UCSD-AML1 (cell line): ENCODE measurements at regions not wholly inside any gene's neighbourhood (a gene's known extent, or its start where the extent isn't known, plus 50 kb on each side); places are given as distances from the start of the nearest gene placed in this dataset.

Source experiments
- DNase-seq: peaks from one replicate; lab custom pipeline; 2025; ENCODE audit not compliant: unreplicated experiment; lab: John Stamatoyannopoulos, UW

- DNase-seq, result no peak
Measured at GRCh38 chr12:24020397-24021163, 71.1 kb upstream of the SOX5 start.

GRCh38 chr12:24015833-24016160, 66.3 kb upstream of the SOX5 start:
- DNase-seq, result no peak

- DNase-seq, result no peak
Measured at GRCh38 chr12:24014915-24015832, 65.7 kb upstream of the SOX5 start.

DNA sequence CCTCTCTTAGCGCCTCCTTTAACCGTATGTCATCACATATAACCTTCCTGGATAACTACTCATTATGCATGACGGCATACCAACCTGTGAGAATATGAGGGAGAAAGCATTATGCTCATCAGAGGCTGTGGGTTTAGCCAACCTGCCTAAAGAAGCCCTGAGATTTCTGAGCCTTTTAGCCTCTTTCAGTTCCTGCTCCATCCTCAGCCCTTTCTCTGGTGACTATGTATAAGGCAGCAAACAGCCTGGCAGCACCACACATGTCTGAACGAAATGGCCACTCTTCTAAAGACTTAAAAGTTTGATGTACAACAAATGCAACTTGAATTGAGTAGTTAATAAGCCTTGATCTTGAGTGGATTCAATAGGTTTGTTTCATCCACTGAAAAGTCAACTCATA, 64.8 kb upstream of the SOX5 start:
- no peak for DNase-seq

GRCh38 chr12:24012528-24012927, 63.1 kb upstream of the SOX5 start:
- DNase-seq, result no peak

DNA sequence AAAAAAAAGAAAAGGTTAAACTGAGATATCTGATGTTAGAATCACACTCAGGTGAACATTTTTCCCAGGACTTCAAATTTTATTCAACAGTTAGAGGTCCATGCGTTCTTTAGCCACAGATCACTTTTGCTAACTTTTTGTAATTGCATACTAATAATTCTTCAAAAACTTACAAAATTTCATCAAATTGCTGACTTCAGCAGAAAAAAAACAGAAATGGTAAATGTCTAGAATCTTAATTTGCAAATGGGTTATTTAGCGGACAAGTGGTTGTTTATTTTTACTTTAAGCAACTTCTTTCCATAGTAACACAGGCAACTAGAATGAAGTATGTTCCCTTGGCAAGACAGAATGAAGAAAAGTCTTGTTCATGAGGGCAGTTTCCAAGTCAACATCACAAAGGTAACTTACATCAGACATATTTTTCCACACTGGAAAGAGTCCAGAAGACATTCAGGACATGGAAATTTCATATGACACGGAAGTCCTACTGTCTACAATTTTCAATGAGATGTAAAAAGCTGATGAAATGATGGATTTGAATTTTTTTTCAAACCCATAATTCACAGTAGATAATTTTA, 62.5 kb upstream of the SOX5 start:
- no peak for DNase-seq

DNA sequence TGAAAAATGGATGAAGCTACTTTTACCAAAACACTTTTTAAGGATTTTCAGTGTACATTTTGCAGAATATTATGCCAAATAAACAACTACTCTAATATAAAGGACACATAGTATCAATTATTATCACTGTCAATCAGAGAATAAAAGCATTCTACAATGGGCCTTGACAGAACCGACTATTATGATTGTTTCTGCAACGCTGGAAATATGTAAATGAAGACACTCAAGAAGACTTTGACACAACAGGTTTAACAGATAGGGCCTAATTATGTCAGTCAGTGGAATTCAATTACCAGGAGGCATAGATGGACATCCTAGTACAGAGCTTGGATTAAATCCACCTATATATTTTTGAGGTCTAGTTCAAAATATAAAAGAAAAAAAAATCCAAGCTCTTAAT, 58.7 kb upstream of the SOX5 start:
- no peak for DNase-seq
